ENCODE measurements at regions not wholly inside any gene's neighbourhood (a gene's known extent, or its start where the extent isn't known, plus 50 kb on each side); places are given as distances from the start of the nearest gene placed in this dataset.

DNA sequence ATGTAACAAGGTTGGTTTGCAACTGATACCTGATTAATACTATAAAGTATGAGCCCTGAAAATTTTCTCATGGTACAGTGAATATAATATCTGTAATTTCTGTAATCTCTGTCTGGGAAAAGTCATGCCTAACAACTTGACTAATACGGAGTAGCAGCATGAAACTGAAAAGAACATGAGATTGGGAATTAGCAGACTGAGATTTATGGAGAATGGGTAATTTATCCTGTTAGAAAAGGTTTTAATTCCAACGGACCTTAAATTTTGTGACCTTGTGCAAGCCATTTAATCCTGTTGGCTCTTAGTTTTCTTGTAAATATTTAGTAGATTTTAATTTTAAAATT, 90.2 kb upstream of the CMC1 start:
- TF ChIP-seq TAF1 (IDR thresholded peaks at IDR 0.05; ENCODE audit: low read depth), result no peak
- TF ChIP-seq CEBPB (IDR thresholded peaks at IDR 0.05), result no peak
- no peak for TF ChIP-seq CREB1 (IDR thresholded peaks at IDR 0.05; ENCODE audit: low read depth)
- TF ChIP-seq TEAD4 (IDR thresholded peaks at IDR 0.05), result no peak
- no peak for TF ChIP-seq RAD21 (IDR thresholded peaks at IDR 0.05; ENCODE audit: low read depth)
- TF ChIP-seq FOXM1 (IDR thresholded peaks at IDR 0.05; ENCODE audit: borderline replicate concordance, low read depth), result no peak
- TF ChIP-seq, protein P1, sequence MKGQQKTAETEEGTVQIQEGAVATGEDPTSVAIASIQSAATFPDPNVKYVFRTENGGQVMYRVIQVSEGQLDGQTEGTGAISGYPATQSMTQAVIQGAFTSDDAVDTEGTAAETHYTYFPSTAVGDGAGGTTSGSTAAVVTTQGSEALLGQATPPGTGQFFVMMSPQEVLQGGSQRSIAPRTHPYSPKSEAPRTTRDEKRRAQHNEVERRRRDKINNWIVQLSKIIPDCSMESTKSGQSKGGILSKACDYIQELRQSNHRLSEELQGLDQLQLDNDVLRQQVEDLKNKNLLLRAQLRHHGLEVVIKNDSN (IDR thresholded peaks at IDR 0.05), result no peak
- TF ChIP-seq EGR1 (IDR thresholded peaks at IDR 0.05), result no peak
- TF ChIP-seq, protein P2, sequence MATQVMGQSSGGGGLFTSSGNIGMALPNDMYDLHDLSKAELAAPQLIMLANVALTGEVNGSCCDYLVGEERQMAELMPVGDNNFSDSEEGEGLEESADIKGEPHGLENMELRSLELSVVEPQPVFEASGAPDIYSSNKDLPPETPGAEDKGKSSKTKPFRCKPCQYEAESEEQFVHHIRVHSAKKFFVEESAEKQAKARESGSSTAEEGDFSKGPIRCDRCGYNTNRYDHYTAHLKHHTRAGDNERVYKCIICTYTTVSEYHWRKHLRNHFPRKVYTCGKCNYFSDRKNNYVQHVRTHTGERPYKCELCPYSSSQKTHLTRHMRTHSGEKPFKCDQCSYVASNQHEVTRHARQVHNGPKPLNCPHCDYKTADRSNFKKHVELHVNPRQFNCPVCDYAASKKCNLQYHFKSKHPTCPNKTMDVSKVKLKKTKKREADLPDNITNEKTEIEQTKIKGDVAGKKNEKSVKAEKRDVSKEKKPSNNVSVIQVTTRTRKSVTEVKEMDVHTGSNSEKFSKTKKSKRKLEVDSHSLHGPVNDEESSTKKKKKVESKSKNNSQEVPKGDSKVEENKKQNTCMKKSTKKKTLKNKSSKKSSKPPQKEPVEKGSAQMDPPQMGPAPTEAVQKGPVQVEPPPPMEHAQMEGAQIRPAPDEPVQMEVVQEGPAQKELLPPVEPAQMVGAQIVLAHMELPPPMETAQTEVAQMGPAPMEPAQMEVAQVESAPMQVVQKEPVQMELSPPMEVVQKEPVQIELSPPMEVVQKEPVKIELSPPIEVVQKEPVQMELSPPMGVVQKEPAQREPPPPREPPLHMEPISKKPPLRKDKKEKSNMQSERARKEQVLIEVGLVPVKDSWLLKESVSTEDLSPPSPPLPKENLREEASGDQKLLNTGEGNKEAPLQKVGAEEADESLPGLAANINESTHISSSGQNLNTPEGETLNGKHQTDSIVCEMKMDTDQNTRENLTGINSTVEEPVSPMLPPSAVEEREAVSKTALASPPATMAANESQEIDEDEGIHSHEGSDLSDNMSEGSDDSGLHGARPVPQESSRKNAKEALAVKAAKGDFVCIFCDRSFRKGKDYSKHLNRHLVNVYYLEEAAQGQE (IDR thresholded peaks at IDR 0.05; ENCODE audit: low read depth), result no peak
- no peak for TF ChIP-seq NFIC (IDR thresholded peaks at IDR 0.05)
- TF ChIP-seq YY1 (IDR thresholded peaks at IDR 0.05; ENCODE audit: low read depth), result no peak
- no peak for TF ChIP-seq ZBTB7A (IDR thresholded peaks at IDR 0.05; ENCODE audit: low read depth)
- TF ChIP-seq, protein P3, sequence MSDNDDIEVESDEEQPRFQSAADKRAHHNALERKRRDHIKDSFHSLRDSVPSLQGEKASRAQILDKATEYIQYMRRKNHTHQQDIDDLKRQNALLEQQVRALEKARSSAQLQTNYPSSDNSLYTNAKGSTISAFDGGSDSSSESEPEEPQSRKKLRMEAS (IDR thresholded peaks at IDR 0.05), result no peak
- no peak for TF ChIP-seq TCF12 (IDR thresholded peaks at IDR 0.05; ENCODE audit: low read depth)
- TF ChIP-seq EP300 (IDR thresholded peaks at IDR 0.05; ENCODE audit: borderline replicate concordance), result no peak

DNA sequence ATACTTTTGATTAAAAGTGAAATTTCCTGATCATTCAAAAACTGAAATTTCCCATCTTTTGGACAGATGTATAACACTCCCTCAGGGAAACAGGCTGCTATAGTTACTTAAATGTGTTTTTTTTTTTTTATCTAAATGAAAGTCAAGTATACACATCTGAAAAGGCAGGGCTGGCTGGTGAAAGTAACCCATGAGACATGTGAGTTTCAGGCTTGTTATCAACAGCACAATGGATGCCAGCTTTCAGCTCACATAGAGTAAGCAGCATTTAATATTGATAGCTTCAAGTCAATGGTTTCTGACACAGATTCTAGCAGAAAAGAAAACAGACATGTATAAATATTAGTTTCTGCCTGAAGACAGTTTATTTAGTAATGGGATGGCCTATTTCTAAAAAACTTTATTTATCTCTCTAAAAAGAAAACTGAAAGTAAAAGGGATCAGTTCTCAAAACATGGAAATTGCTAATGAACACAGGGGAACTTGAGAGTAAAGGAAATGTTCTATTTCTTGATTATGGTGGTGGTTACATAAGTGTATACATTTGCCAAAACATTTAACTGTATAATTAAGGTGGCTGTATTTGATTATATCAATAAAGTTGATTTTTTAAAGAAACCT, 89.7 kb upstream of the CMC1 start:
- TF ChIP-seq ZBTB7A (IDR thresholded peaks at IDR 0.05; ENCODE audit: low read depth) (no peak), FOXM1 (IDR thresholded peaks at IDR 0.05; ENCODE audit: borderline replicate concordance, low read depth) (no peak), YY1 (IDR thresholded peaks at IDR 0.05; ENCODE audit: low read depth) (no peak), RAD21 (IDR thresholded peaks at IDR 0.05; ENCODE audit: low read depth) (no peak), TEAD4 (IDR thresholded peaks at IDR 0.05) (no peak), CREB1 (IDR thresholded peaks at IDR 0.05; ENCODE audit: low read depth) (no peak), EP300 (IDR thresholded peaks at IDR 0.05; ENCODE audit: borderline replicate concordance) (no peak), EGR1 (IDR thresholded peaks at IDR 0.05) (no peak), CEBPB (IDR thresholded peaks at IDR 0.05) (no peak), TAF1 (IDR thresholded peaks at IDR 0.05; ENCODE audit: low read depth) (no peak), NFIC (IDR thresholded peaks at IDR 0.05) (no peak)
- TF ChIP-seq, protein P1 (IDR thresholded peaks at IDR 0.05), result no peak
- TF ChIP-seq, protein P2 (IDR thresholded peaks at IDR 0.05; ENCODE audit: low read depth), result no peak
- TF ChIP-seq, protein P3 (IDR thresholded peaks at IDR 0.05), result no peak

DNA sequence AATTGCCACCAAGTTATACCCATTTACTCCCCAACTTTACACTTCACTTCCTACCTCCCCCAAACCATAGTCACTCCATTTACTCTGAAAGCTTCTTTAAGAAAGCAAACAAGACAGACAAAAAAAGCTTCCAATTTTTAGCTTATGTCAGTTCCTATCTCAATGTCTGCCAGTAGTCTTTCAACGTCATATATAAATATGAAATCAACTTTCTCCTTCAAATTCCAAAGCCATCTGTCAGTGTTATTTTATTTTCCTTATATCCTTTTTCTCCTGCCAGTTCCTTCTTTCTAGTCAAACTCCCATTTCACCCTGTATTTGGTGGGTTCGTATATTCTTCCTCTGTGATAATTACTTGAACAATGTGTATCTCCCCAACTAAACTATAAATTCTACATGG, 85.8 kb upstream of the CMC1 start:
- no peak for TF ChIP-seq FOXM1 (IDR thresholded peaks at IDR 0.05; ENCODE audit: borderline replicate concordance, low read depth)
- TF ChIP-seq, protein P3 (IDR thresholded peaks at IDR 0.05), result no peak

DNA sequence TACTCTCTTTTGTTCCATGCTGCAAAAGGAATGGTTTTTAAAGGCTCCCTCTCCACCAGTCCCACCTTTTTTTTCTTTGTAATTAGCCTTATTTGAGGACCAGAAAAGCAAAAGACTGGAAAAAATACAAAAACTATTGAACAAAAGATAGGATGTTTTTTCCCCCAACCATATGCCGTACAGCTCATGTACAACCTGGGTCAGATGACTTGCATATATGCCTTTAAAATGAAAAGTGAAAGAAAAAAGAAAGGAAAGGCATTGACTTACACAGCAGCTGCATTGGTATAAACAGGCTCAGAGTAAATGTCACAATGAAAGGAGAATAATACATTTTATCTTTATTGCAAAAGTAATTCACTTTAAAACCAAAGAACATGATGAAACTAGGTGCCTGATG, 69.5 kb upstream of the CMC1 start:
- TF ChIP-seq EGR1 (IDR thresholded peaks at IDR 0.05) (no peak), TAF1 (IDR thresholded peaks at IDR 0.05; ENCODE audit: low read depth) (no peak)

DNA sequence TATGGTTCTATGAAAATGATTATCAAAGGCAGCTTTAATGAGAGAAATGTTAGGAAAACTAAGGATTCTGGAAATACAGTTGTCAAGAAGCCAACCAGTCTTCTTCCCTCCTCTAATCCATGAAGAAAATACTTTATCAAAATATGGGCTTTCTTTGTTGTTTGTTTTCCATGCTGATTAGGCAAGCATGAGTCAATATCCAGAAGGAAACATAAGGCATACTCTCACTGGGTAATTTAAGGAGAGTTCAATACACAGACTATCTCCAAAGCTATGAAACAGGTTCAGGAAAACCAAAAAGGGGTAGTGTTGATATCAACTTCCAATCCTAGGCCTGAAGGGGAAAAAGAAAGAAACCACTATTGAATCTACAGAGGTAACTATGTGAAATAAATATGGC, 68.7 kb upstream of the CMC1 start:
- TF ChIP-seq, protein P1 (IDR thresholded peaks at IDR 0.05), result no peak
- TF ChIP-seq EP300 (IDR thresholded peaks at IDR 0.05; ENCODE audit: borderline replicate concordance), result no peak
- no peak for TF ChIP-seq TEAD4 (IDR thresholded peaks at IDR 0.05)
- no peak for TF ChIP-seq YY1 (IDR thresholded peaks at IDR 0.05; ENCODE audit: low read depth)
- no peak for TF ChIP-seq RAD21 (IDR thresholded peaks at IDR 0.05; ENCODE audit: low read depth)
- no peak for TF ChIP-seq ZBTB7A (IDR thresholded peaks at IDR 0.05; ENCODE audit: low read depth)
- TF ChIP-seq CEBPB (IDR thresholded peaks at IDR 0.05), result no peak
- no peak for TF ChIP-seq EGR1 (IDR thresholded peaks at IDR 0.05)
- TF ChIP-seq NFIC (IDR thresholded peaks at IDR 0.05), result no peak
- TF ChIP-seq, protein P2 (IDR thresholded peaks at IDR 0.05; ENCODE audit: low read depth), result no peak
- TF ChIP-seq, protein P3 (IDR thresholded peaks at IDR 0.05), result no peak
- TF ChIP-seq FOXM1 (IDR thresholded peaks at IDR 0.05; ENCODE audit: borderline replicate concordance, low read depth), result no peak
- TF ChIP-seq TAF1 (IDR thresholded peaks at IDR 0.05; ENCODE audit: low read depth), result no peak
- TF ChIP-seq CREB1 (IDR thresholded peaks at IDR 0.05; ENCODE audit: low read depth), result no peak
- no peak for TF ChIP-seq TCF12 (IDR thresholded peaks at IDR 0.05; ENCODE audit: low read depth)

Data from Ishikawa (cell line).